Osteoblast (primary cell): ENCODE measurements at regions not wholly inside any gene's neighbourhood (a gene's known extent, or its start where the extent isn't known, plus 50 kb on each side); places are given as distances from the start of the nearest gene placed in this dataset.
A peak's percentile ranks its signal among the peaks of the same experiment; 100 is the strongest.

ENCODE experiments used
- DNase-seq: peaks from one replicate; pipeline ENCODE4 v3.0.0; 2011; ENCODE audit warnings: low spot score, mixed read lengths; ENCODE audit not compliant: insufficient read length; ENCODE audit errors: missing footprints
- H2AFZ ChIP-seq: 2 replicates; pipeline ENCODE4 v1.6.0; 2011; ENCODE audit warnings: mild to moderate bottlenecking, low read length
- H3K27ac ChIP-seq: 2 replicates; pipeline ENCODE4 v1.5.1; 2011; ENCODE audit warnings: mild to moderate bottlenecking, low read depth, low read length, moderate library complexity
- H3K27me3 ChIP-seq: 2 replicates; pipeline ENCODE4 v1.6.0; 2012; ENCODE audit warnings: mild to moderate bottlenecking, control low read depth, inconsistent platforms, low read length, moderate library complexity; ENCODE audit not compliant: insufficient read depth
- H3K36me3 ChIP-seq: 2 replicates; pipeline ENCODE4 v1.5.1; 2011; ENCODE audit warnings: mild to moderate bottlenecking, low read length, control low read depth, moderate library complexity; ENCODE audit not compliant: insufficient read depth
- H3K4me1 ChIP-seq: 2 replicates; pipeline ENCODE4 v1.5.1; 2011; ENCODE audit warnings: mild to moderate bottlenecking, low read length, control low read depth, moderate library complexity; ENCODE audit not compliant: insufficient read depth
- H3K4me2 ChIP-seq: 2 replicates; pipeline ENCODE4 v1.6.0; 2011; ENCODE audit warnings: mild to moderate bottlenecking, low read length; ENCODE audit not compliant: insufficient read depth
- H3K4me3 ChIP-seq: fragments of 200-600 bp; sonication (generic); 3 replicates; pipeline ENCODE4 v1.5.1; 2012; ENCODE audit warnings: mild to moderate bottlenecking, low read length, inconsistent platforms; ENCODE audit not compliant: insufficient read depth
- H3K79me2 ChIP-seq: 2 replicates; pipeline ENCODE4 v1.6.0; 2012; ENCODE audit warnings: mild to moderate bottlenecking, low read length, control low read depth, inconsistent platforms; ENCODE audit not compliant: insufficient read depth
- H3K9me3 ChIP-seq: 2 replicates; pipeline ENCODE4 v1.5.1; 2011; ENCODE audit warnings: low read depth, low read length, control low read depth
- H4K20me1 ChIP-seq: 2 replicates; pipeline ENCODE4 v1.6.0; 2012; ENCODE audit warnings: mild to moderate bottlenecking, low read length, control low read depth; ENCODE audit not compliant: insufficient read depth
- CTCF ChIP-seq: IDR thresholded peaks from 2 replicates; pipeline ENCODE4 v1.5.1; 2011; ENCODE audit warnings: mild to moderate bottlenecking, low read depth, low read length, moderate library complexity; ENCODE audit errors: extremely low read depth

GRCh38 chr5:72596956-72597355 is 89.7 kb upstream of the ZNF366 start:
- TF ChIP-seq CTCF, result no peak
- H3K79me2 ChIP-seq, result no peaks in the 10 kb centered on the region
- H3K27ac ChIP-seq, result peak overlapping the region; percentile 99
- H4K20me1 ChIP-seq, result no peaks in the 10 kb centered on the region
- no peak overlapping the region for H3K4me3 ChIP-seq
- H3K4me1 ChIP-seq, result peaks cover 52% of the 10 kb centered on the region
- no peak for DNase-seq
- no peaks in the 10 kb centered on the region for H3K27me3 ChIP-seq
- no peaks in the 10 kb centered on the region for H3K36me3 ChIP-seq
- H3K9me3 ChIP-seq, result no peaks in the 10 kb centered on the region
- peak overlapping the region; percentile 79 for H3K4me2 ChIP-seq
- no peak overlapping the region for H2AFZ ChIP-seq

GRCh38 chr5:72588640-72589039 is 81.4 kb upstream of the ZNF366 start:
- Histone ChIP-seq H3K4me2 (no peak overlapping the region), H2AFZ (no peak overlapping the region)
- TF ChIP-seq CTCF, result no peak

GRCh38 chr5:72587661-72588308 is 80.6 kb upstream of the ZNF366 start:
- DNase-seq, result no peak
- Histone ChIP-seq H4K20me1 (no peaks in the 10 kb centered on the region), H3K27ac (no peak overlapping the region), H3K79me2 (no peaks in the 10 kb centered on the region), H3K4me3 (no peak overlapping the region), H3K36me3 (no peaks in the 10 kb centered on the region), H2AFZ (peak overlapping the region; percentile 79), H3K4me2 (no peak overlapping the region), H3K4me1 (peaks cover 23% of the 10 kb centered on the region), H3K9me3 (no peaks in the 10 kb centered on the region), H3K27me3 (no peaks in the 10 kb centered on the region)
- TF ChIP-seq CTCF, result no peak

More at GRCh38 chr5:72588640-72589039, 81.4 kb upstream of the ZNF366 start:
- no peaks in the 10 kb centered on the region for H3K36me3 ChIP-seq
- peaks cover 23% of the 10 kb centered on the region for H3K4me1 ChIP-seq
- no peaks in the 10 kb centered on the region for H4K20me1 ChIP-seq
- no peaks in the 10 kb centered on the region for H3K27me3 ChIP-seq
- no peak overlapping the region for H3K27ac ChIP-seq
- no peaks in the 10 kb centered on the region for H3K79me2 ChIP-seq
- H3K4me3 ChIP-seq, result no peak overlapping the region
- no peaks in the 10 kb centered on the region for H3K9me3 ChIP-seq
- no peak for DNase-seq

- TF ChIP-seq CTCF, result no peak
- Histone ChIP-seq H2AFZ (no peak overlapping the region), H3K4me2 (no peak overlapping the region), H3K27ac (no peak overlapping the region), H3K9me3 (no peaks in the 10 kb centered on the region), H3K36me3 (no peaks in the 10 kb centered on the region), H3K4me1 (peaks cover 23% of the 10 kb centered on the region), H4K20me1 (no peaks in the 10 kb centered on the region), H3K79me2 (no peaks in the 10 kb centered on the region), H3K4me3 (no peak overlapping the region), H3K27me3 (no peaks in the 10 kb centered on the region)
- no peak for DNase-seq
These were observed 79.7 kb upstream of the ZNF366 start for GRCh38 chr5:72586788-72587530.
